ENCODE measurements at regions not wholly inside any gene's neighbourhood (a gene's known extent, or its start where the extent isn't known, plus 50 kb on each side); places are given as distances from the start of the nearest gene placed in this dataset.

DNA sequence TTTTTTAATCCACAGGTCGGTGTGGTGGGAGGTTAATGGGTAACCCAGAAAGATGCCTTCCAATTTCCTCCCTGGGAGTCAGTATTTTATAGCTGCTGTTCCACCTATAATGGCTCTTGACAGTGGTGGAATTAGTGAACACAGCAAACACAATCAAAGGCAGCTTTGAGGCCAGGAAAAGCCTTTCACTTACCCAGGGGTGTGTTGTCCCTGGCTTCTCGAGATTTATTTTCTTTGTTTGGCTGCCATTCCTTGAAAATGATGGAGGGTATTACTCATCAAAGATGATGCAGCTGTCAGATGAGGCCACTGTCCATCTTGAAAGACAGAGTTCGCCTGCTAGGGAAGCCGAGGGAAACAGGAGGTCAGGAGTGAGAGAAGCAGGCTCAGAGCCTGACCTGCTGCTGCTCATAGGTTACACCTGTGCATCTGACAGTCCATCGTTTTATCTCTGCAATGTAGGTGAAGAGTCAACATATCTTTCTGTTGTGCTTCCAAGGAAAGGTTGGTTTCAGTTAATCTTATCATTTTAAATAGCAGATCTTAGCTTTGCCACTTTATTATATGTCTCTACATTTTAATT lies 221.6 kb downstream of the XPNPEP1 start (continued):
- TF ChIP-seq, protein P1, sequence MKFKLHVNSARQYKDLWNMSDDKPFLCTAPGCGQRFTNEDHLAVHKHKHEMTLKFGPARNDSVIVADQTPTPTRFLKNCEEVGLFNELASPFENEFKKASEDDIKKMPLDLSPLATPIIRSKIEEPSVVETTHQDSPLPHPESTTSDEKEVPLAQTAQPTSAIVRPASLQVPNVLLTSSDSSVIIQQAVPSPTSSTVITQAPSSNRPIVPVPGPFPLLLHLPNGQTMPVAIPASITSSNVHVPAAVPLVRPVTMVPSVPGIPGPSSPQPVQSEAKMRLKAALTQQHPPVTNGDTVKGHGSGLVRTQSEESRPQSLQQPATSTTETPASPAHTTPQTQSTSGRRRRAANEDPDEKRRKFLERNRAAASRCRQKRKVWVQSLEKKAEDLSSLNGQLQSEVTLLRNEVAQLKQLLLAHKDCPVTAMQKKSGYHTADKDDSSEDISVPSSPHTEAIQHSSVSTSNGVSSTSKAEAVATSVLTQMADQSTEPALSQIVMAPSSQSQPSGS (IDR thresholded peaks at IDR 0.05; ENCODE audit: low read length), result no peak
- TF ChIP-seq MAFK (IDR thresholded peaks at IDR 0.05; ENCODE audit: low read depth, low read length) (no peak), CBX8 (IDR thresholded peaks at IDR 0.05; ENCODE audit: borderline replicate concordance, low read depth, low read length) (no peak), RBBP5 (IDR thresholded peaks at IDR 0.05; ENCODE audit: borderline replicate concordance, low read depth, low read length) (no peak)
